Stimulated activated CD8-positive, alpha-beta memory T cell treated with anti-CD3 and anti-CD28 coated beads, Interleukin-7, amount 100 ng/mL, for 48 hours (primary cell): ENCODE measurements at regions not wholly inside any gene's neighbourhood (a gene's known extent, or its start where the extent isn't known, plus 50 kb on each side); places are given as distances from the start of the nearest gene placed in this dataset.
"Not testable (repeated sequence)": the region's sequence is repeated elsewhere in the genome, so short reads cannot be mapped to it uniquely, and the experiment has no call there.

ENCODE experiments used
- DNase-seq, 2 donors: peaks; one replicate each; pipeline ENCODE4 v3.0.0-alpha.2; 2020; ENCODE audit warnings: low read depth in 1 of 2; ENCODE audit errors: extremely low read depth in 1 of 2

DNA sequence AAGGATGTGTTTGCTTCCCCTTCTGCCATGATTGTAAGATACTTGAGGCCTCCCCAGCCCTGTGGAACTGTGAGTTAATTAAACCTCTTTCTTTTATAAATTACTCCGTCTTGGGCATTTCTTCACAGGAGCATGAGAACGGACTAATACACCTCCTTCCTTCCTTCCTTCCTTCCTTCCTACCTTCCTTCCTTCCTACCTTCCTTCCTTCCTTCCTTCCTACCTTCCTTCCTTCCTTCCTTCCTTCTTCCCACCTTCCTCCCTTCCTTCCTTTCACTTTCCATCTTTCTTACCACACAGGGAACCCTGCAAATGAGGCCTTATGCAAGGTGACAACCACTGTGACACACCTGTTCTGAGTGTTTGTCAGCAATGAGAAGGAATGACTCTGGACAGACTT is 141.3 kb upstream of the EXOC2 start:
- no peak for DNase-seq

DNA sequence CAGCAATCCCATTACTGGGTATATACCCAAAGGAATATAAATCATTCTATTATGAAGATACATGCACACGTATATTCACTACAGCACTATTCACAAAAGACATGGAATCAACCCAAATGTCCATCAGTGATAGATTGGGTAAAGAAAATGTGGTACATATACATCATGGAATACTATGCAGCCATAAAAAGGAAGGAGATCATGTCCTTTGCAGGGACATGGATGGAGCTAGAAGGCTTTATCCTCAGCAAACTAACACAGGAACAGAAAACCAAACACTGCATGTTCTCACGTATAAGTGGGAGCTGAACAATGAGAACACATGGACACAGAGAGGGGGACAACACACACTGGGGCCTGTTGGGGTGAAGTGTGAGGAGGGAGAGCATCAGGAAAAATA is 139.9 kb upstream of the EXOC2 start:
- DNase-seq, result not testable (repeated sequence)

DNA sequence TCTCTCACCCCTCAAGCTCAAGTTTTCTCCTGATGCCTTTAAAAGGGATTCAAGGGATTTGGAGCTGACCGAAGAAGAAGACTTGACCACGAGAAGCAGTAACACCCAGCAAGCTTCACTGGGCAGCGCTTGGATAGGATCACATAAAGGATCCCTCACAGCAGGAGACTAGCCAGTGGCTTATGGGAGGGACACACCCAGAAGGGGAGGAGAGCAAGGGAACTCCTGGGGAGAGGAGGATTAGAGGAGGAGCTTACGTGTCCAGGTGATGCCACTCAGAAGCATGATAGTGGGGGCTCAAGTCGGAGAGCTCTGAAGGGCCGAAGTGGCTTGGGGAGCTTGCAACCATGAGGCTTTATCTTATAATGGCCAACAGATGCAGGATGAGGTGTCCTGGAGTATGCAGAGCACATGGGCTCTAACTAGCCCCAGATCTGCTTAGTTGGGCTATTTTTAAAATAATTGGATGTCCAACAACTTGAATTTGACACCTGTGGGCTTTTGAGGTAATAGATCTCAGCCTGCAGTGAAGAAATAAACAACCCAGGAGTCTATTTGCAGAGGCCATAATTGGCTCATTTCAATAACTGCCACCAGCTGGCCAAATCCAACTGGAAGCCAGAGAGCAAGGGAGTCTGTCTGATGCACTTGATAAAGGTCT is 137.9 kb upstream of the EXOC2 start:
- DNase-seq, result no peak

DNA sequence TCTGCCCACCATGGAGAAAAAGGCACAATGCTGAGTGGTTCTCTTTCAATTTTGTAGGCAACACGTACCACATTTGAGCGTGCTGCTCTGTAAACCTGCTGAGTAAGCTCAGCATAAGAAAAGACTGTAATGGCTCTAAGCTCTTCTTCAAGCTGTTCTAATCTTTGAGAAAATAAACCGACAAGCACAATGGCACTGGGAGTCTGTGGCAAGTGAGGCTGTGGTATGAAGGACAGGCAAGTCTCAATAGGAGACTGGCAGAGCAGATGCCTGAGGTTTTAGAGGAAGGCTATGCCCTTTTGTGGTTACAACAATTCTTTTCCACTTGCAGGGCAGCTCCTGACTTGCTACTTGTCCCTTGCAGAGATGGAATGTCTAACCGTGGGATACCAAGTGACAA is 136.7 kb upstream of the EXOC2 start:
- no peak for DNase-seq

DNA sequence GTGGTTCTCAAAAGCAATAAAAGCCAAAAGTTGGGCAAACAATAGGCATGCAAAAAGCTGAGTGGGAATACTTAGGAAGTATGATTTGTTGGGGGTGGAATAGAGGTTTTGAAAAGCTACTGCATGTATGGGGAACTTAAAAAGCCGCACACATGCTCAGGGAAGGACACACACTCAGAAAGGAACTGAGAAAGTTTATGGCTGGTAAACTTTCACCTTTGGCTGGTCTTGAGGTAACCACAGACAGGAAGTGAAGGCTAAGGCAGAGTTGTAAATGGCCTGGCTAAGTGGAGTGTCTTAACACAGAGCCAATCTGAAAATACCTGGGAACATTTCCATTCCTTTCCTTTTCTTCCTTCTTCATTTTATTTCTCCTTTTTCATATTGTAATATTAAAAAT is 134.5 kb upstream of the EXOC2 start:
- no peak for DNase-seq

DNA sequence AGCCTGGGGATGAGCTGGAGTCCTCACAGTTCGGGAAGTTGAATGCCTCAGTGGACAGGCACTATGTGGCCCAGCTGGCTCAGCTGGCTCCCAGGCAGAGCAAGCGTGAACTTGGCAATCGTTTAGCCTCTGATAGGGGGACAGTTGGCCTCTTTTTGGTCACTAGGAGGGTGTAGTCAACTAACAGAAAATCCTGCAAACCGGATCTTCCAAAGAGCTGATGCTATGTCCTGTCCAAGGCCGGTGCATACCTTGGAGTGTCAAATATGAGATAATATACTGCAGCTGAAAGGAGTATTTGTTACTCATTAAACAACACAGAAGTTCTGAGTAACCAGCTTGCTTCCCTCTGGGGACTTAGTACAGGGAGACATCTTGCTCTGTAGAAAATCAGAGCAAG is 126.2 kb upstream of the EXOC2 start:
- no peak for DNase-seq

DNA sequence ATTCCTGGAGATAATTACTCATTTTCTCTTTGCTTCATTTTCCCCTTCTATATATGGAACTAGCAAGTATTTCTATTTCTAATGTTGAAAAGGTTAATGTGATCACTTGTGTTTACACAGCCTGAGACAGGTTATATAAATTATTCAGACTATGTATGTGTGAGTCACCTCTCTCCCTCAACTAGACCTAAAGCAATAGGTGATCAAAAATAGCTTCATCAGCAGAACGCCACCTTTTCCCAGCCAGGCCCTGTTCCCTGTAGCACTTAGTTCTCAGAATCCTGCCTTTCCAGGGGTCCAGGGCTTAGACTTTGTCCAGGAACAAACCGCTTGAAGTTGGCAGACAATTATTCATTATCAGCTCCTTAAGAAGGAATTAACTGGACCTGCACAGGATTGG is 125.3 kb upstream of the EXOC2 start:
- DNase-seq, result no peak

DNA sequence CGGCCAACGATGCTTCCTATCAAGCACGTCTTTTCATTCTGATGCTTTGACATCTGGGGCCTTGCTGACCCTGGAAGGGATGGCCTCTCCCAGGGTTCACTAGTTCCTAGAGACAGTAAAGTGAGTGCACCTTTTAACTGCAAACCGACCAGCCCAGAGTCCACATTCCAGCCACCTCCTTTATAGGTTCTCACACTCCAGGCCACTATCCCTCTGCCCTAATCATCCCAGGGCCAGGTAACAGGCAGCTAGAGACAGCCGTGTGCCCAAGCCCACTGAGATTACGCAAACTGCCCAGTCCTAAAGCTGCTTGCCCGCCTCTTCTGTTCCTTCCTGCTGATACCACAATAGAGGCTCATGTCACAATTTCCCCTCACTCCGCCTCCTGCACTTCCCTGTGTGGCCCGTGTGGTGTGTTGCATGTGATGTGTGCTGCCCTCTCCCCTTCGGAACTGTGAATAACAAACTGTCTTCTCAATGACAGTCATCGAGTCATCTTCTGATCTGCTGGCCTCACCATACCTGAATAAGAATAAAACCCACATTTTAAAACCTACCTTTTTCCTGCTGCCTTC is 123.7 kb upstream of the EXOC2 start:
- peak; percentile 26 to 58 for DNase-seq

DNA sequence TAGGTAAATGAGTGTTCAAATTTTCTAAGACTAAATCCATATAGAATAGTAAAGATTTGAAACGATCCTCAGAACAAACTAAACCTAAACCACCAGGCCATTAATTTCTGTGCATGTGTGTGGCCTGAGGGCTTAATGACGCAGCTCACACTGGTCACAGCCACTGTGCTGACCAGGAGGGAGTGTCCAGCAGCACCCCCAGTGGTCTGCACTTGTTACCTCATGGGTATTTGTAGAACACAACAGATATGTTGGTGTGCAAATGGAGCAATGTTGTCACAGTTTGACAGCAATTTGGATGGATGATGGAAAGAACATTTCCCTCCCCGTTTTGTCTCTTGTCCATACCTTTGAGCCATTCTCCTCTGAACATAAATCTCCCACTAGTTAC is 122.4 kb upstream of the EXOC2 start:
- DNase-seq, result no peak

DNA sequence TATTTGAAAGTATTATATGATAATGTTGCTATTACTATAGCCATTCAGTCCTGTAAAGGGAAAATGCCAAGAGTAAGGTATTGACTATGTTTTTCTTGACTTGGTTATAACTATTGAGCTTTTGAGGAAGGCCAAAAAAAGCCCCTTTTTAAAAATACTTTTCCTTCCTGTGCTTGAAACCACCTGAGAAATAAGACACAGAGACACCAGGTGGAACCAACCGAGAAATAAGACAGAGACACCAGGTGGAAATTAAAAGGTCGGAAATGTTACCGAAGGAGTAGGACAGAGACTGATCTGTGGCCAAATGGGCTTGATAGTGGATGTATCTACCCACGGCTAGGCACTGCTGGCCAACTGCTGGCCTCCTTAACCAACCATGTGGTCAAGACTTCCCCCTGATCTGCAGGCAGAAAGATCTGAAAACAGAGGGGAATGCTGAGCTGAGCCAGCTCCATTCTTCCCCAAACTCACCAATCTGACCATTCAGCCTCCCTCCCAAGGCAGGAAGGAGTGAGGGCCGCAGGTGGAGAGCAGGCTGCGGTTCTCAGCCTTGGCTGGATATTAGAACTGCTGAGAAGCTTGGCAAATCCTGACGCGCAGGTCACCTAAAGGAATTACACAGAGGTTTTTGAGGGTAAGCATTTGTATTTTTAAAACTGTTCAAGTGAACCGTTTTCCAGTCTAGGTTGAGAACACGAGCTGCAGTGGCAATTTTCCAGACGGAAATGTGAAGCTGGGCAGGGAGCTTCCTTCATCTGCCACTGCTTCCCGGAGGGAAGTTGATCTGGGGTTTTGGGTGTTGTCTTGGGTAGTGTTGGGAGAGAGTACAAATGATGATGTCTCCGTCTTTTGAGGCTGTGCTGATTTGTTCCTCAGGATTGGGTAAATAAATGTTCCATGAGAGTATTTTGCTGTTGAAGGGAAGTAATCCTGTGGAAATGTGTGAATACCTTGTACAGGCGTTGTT is 121.7 kb upstream of the EXOC2 start:
- no peak for DNase-seq

DNA sequence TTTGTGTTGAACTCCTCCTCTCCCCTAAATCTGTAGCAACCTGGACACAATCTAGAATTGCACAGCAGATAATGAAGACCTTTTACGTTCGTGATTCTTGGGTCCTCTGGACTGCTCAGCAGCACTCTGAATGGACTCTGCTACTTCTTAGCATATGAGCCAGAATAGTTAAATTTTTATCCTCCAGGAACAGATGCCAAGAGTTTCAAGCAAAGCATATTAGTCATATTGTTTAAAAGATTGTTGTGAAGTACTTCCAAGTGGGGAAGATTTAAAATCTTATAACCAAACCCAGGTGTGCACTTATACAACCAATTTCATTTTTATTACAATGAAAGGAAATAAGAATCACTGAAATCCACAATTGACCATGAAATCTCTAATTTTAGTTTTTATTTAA is 118.9 kb upstream of the EXOC2 start:
- DNase-seq, result no peak

DNA sequence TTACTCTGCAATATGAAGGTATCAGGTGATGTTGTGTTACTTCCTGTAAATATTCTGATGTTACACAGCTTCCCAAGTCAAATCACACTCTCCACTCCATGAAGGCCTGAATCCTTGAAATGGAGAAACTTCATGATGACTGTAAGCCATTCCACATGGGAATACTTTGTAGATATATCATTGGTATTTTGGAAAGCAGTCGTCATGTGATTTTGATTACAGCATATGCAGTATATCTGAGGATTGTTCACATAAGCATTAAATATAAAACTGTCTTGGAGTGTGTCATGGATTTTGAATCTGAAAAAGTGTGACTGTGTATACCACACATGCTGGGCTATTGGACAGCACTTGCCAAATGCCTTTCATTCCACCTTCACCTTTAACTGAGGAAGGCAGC is 118.3 kb upstream of the EXOC2 start:
- no peak for DNase-seq

DNA sequence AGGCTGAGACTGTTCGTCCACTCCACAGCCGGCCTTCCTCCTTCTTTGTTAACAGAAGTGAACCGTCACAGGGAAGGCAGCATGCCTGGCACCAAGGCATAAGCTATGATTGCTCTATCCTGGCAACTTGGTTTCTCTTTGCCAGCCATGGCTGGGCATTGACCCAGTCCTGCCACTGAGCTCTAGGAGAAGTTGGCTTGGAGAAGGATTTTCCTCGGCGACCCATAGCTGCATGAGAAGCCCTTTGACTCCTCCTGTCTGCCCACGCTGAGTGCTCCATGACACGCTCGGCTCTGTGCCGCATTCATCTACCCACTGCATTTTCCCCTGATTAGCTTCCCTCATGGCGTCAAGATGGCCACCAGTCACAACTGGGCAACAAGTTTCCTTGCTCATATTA is 111.8 kb upstream of the EXOC2 start:
- no peak for DNase-seq

DNA sequence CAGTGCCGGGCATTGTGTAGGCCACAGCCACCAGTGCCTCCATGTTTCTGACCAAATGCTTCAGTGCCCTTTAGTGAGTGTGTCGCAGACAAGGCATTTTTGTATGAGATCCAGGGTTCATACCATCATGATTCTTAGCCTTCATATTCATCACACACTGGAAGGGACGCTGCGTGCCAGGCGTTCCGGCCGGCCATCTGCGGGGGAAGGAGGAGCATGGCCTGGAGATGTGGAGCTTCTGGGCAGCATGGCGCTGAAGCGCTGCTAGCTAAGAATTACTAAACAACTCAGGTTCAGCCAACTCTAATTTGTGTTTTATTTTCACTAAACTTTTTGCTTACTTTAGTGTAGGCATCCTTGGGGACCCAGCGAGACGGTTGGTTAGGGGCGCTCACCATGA is 111.4 kb upstream of the EXOC2 start:
- no peak for DNase-seq

DNA sequence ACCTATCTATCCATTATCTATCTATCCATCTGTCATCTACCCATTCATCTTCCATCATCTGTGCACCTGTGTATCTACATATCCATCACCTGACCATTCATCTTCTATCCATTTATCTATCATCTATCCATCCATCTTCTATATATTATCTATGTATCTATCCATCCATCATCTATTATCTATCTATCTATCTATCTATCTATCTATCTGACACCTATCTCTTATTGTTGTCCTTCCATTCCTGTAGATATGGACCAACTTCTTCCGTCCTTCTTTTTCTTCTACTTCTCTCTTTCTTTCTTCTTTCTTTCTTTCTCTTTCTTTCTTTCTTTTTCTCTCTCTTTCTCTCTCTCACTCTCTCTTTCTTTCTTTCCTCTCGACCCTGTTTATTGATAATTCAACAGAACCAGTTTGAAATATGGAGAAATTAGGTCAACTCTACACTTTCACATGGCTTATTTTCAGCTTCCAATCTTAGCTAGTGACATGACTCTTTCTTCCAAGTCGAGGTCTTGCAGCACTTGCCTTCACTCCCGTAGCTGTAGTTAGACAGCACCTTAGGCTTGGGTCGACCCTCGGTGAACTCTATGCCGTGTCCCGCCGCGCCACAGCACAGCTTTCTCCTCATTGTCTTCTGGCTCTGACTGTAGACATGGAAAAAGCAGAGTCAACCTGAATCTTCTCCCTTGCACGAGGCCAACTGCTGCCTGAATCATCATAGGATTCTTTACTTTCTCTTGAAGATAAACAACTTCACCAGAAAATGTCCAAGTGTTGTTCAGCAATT is 110.4 kb upstream of the EXOC2 start:
- no peak for DNase-seq

DNA sequence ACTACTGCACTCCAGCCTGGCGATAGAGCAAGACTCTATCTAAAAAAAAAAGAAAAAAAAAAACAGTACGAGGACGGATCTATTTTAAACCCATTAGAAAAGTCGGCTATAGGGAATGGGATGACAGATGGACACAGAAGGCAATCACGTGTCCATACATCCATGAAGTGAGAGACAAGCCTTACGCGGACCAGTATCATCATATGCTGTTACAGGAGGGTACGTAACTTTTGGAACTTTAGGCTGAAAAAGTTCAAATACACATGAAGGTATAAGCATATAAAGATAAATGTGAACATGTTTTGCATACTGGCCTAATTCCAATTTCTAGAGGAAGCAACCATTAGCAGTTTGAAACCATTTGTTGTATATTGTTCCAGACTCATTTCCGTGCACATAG is 109.8 kb upstream of the EXOC2 start:
- no peak for DNase-seq

DNA sequence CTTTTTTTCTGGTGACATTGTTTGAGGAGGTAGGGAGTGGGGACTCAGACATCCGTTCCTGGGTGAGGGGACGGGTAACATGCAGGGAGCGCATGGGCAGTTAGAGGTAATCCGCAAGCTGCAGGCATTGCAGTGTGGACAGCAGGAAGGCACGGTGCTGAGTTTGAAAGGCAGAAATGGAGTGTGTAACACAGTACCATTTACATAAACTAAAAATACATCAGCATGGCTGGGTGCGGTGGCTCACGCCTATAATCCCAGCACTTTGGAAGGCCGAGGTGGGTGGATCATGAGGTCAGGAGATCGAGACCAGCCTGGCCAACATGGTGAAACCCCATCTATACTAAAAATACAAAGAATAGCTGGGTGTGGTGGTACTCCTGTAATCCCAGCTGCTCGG is 109.3 kb upstream of the EXOC2 start:
- not testable (repeated sequence) for DNase-seq

DNA sequence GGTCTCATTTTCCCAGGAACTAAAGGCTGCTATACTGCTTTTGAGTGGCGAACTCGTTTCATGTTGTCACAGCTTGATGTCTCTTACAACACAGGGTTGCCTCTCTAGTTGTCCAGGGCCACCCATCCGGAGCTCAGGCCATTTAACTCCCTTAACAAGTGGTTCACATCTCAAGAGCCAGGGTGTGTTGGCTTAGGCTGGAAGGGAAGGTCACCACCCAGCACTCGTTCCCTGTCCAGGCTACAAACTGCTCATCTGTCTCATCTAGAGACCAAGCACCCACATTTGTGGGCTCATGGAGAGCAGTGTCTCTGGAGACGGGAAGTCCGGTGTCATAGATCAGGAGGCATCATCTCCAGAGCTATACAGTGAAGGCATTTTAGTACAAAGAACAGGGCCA is 106.8 kb upstream of the EXOC2 start:
- DNase-seq, result no peak

DNA sequence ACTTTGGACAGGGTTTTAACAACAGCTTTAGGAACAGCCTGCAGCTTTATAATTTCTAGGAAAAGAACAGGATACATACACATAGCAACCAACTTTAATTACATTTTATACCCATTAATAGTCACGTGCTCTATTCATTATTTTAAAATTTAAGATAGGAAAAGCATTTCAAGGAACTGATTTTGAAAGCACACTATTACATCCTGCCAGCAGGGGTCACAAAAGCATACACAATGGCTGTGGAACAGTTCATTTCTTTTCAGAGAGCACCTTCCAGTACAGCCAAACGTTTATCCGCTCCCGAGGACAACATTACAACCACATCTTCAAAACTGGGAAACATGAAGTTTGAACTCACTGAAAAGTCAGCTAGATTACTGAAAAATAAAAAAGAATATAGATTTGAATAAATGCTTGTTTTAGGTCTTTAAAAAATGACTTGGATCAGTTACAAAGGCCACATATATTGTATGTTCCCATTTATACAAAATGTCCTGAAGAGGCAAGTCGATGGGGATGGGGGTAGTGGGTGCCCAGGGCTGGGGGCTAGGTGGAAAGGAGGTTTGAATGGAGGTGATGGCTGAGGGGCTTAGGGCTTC is 104.6 kb upstream of the EXOC2 start:
- no peak for DNase-seq

DNA sequence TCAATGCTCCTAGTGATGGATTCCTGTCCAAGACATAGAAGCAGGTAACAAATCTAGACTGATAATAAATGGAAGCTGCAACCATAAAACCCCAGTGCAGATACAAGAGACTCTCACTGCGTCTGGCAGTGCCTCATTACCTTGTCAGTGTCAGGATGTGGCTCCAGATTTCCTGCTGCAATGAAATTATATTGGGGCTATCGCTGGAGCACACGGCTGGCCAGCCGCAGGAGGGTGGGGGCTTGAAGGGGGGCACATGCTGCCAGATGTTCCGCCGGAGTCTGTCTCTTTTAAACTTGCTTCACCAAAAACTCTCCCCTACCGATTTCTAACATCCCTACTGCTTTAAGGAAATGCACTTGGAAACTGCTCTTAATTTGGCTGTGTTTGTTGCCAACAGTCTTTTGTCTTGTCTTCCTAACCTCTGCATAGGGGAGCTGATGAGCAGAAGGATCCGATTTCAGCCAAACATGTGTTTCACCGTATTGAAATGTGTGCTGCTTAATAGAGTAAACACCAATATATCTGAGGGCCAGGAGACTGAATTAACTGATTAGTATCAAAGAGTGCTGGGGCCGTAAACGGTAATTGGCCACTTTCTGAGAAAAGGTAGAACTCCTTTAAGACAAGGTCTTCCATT is 102.2 kb upstream of the EXOC2 start:
- DNase-seq, result no peak
